NOMO-1 treated with dmso at 0.1 percent for 144 hours (cell line): ENCODE measurements at regions not wholly inside any gene's neighbourhood (a gene's known extent, or its start where the extent isn't known, plus 50 kb on each side); places are given as distances from the start of the nearest gene placed in this dataset.

Experiments
- DNase-seq: peaks from one replicate; lab custom pipeline; 2025; ENCODE audit not compliant: unreplicated experiment; lab: John Stamatoyannopoulos, UW

DNA sequence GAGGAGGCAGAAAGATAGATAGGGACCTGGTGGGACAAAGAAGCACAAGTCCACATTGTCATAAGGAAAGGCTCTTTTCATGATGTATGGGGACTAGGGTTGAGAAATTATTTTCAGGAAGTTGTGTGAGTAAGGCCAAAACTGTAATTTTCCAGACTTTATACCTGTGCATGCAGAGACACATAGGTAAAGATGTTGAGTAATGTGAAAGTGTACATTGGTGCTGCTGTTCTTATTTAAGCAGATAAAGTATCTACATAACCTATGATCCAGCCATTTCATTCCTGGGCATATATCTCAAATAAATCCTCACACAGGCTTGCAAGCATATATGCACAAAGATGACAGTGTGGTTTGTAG lies 332.2 kb downstream of the DUSP6 start:
- DNase-seq = no peak

GRCh38 chr12:89019439-89020120 lies 332.7 kb downstream of the DUSP6 start:
- DNase-seq = peak; percentile 11

DNA sequence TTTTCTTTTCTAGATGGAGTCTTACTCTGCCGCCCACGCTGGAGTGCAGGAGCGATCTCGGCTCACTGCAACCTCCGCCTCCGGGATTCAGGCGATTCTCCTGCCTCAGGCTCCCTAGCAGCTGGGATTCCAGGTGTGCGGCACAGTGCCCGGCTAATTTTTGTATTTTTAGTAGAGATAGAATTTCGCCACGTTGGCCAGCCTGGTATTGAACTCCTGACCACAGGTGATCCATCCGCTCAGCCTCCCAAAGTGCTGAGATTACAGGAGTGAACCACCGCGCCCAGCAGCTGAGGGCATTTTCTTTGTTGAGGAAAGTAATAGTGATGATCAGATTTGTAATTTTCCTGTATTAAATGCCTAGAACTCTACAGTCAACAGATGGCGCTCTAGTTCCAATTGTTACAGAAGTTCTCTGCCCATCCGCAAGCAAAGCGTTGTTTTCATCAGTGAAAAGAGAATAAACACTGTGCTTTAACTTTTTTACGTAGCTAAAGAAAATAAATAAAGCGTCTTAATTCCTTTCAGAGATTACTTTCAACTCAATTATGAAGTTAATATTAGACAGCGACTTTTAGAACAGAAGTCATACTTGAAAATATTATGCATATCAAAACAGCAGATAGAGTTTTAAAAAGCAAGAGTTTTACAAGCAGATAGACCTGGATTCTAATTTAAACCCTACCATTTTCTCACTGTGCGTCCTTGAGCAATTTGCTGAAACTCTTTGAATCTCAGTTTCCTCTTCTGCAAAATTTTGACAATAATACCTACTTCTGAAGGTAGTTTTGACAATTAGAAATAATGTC lies 335.1 kb downstream of the DUSP6 start:
- peak; percentile 27 for DNase-seq

DNA sequence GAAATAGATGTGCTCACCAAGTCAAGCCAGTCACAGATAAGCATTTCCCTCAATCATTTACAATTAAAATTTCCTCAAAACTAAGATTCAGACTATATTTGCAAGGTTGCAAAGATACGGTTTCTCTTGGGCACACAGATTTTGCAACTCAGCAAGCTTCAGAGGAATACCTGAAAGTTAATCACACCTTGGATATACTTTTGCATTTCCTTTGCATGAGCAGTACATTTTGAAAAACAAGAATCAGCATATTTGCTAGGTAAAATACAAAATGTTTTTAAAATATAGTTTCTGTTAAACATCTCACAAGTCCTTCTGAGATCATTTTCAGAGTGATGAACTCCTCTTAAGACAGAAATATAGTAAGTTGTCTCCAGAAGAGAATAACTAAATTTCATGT lies 336.9 kb downstream of the DUSP6 start:
- DNase-seq = no peak

DNA sequence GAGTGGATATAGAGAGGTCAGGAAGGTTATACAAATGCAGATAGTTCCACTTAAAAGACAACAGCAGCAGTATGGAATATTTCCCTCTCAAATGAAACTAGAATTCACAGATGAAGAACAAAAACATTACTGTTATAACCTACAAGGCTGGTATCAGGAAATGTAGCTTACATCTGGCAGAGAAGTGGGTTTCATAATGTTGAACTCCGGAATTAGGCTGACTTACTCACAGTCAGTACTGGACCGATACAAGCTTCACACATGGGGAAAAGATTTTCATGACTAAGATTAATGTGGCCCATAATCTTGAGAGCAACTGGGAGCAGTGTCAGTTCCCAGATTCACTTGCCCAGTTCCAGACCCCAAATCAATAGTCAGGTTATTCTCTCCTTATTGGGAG lies 353.9 kb downstream of the DUSP6 start:
- no peak for DNase-seq

DNA sequence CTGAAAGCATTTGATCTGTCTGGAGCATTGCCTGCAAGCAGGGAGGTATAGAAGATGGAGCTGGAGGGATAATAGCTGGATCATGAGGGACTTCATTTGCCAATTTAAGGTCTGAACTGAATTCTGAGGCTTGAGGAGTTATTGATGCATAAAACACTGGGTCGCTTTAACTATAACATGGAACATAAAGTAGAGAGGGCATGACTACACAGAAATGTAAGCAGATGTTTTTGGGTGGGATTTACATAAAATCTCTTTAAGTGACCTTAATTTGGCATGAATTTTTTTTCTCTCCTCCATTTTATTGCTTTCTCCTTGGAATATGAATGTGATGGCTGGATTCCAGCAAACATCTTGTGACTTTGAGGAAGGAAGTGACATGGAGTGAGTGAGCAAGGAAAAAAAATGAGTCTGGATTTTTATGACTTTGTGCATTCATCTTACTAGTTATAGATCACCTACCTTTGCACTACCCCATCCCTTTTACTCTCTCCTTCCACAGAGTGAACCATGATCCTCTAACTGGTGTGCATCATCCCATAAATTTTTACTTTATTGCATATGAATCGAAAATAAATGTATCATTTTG lies 356.0 kb downstream of the DUSP6 start:
- no peak for DNase-seq

DNA sequence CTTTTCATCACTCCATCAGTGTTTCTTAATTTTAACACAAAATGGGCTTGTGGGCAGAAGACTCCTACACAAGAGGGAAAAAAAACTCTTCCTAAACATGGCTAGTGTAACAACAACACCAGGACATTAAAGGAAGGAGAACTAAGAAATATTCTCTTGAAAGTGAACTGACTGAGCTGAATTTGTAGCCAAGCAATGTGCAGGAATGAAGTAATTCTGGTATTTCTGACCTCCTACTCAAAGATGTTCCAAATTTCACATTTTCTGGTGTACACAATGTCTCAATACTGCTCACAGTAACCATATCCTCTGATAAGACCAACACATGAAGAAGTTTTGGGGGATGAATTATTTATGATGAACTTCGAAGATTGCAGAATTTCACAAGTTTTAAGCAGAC lies 357.3 kb downstream of the DUSP6 start:
- DNase-seq = no peak

DNA sequence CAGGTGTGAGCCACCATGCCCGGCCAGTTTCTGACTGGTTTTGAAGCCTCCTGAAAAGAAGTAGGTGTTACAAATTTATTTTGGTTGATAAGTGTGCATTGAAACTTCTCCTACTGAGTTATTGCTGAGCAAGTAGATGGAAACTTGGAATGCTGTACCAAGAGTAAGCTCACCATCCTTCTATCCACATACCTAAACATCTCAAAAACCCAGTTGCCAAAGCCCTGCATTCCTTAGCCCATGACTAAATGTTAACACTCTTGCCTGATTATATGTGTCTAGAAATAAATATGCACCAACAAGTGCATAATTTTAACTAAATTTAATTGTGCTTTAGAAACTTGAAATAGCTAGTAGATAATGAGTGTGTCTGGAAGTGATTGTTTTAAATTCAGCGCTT lies 357.8 kb downstream of the DUSP6 start:
- no peak for DNase-seq

DNA sequence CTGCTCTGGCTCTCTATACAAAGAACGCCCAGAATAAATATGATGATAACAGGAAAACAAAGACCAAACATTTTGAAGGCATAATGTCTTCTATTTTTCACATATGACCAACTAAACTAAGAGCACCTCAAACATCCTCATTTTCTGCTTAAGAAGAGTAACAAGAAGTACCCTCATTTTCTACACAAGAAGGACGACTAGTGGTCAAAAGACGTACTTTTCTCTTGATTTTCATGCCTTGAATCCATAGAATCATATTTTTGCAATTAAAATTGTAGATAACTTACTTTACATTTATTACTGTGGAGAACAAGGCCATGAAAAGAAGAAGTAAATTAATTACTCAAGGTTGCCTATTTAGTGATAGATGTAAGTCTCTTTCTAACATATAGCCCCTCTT lies 358.6 kb downstream of the DUSP6 start:
- peak; percentile 36 for DNase-seq

- no peak for DNase-seq
These were observed 366.2 kb downstream of the DUSP6 start for GRCh38 chr12:88986056-88986455.

DNA sequence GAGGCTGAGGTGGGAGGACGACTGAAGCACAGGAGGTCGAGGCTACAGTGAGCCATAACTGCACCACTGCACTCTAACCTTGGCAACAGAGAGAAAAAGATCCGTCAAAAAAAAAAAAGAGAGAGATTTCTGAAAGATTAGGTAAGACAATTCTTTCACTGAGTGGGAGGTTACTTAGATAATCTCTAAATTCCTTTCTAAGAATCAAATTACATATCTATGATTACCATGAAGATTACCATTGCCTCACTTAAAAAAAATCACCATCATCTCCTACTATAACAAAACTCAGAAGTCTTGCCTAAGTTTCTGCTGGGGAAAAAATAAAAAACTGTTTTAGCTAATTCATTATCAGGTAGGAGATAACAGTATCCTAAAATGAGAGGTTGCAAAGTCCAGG lies 366.7 kb downstream of the DUSP6 start:
- DNase-seq = no peak

DNA sequence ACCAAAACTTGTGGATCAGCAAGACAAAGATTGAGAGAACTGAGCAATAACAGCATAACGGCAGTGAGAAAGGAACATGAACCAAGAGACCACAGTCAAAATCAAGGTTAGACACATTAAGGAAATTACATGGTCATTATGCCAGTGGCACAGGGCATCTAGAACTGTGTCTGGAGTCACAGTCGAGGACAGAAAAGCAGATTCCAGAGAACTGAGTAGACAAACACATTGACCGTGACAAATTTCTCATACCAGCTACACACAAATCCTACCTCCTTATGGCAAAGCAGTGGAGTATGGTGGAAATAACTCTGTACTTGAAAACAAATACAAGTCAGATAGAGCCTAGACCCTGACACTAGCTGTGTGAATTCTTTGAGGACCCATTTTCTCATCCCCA lies 367.3 kb downstream of the DUSP6 start:
- DNase-seq = no peak

GRCh38 chr12:88982694-88983093 lies 369.6 kb downstream of the DUSP6 start:
- no peak for DNase-seq

GRCh38 chr12:88977115-88977514 lies 375.2 kb downstream of the DUSP6 start:
- no peak for DNase-seq

- DNase-seq = no peak
These were observed 378.3 kb downstream of the DUSP6 start for GRCh38 chr12:88973998-88974397.

DNA sequence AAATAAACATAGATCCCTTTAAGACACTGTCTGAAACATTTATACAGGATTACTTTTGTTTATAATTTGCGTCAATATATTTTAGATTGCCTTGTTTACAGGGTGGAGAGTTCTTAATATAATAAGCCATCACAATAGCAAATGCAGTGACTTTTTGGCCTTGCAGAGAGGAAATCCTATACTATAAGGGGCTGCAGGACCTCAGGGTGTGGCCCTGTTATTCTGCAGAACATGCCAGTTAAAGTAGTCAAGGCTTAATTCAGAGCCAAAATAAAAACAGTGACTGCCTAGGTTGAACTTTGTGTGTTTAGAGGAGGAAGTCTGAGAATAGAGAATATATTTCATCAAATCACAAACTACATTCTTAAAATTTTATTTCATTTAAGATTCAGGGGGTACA lies 381.6 kb downstream of the DUSP6 start:
- no peak for DNase-seq

DNA sequence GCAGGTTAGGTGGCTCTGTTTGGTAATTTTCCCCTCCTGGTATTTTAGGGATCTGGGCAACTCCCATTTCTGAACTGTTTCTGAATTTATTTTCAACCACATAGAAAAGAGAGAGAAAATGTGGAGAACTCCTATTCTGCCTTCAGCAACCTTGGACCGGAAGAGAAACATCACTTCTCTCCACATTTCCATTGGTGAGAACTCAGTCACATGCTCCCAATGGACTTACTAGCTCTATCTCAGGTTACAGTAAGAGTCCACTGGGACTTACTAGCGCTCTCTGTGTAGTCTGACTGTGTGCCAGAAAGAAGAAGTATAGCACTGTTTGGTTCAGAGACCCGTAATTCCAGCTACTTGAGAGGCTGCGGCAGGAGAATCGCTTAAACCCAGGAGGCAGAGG lies 383.2 kb downstream of the DUSP6 start:
- DNase-seq = no peak

DNA sequence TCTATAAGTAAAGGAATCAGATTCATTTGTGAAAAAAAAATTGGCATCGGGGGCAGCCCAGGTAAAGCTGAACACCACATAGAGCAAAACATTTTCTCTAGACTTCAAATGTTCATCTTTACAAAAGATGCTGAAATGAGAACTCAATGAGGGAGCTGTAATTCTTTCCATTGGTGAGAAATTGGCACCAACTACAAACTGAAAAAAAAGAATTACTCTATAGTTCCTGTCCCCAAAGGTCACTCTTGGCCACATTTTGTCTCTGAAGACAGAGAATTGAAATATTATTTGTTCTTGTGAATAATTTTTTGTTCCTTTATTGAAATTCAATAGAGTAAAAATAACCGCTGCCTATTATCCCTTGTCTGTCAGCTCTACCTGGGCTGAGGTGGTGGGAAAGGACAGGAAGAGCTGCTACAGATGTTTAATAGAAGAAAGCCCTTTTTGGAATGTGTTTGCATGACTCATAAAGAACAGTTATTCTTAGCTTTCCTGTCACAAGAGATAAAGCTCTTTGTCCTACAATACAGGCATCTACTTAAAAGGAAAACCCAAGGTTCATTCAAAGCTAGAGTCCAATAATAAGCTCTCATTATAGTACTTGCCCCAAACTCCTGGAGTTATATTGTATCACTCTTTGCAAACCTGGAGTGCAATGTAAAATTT lies 380.1 kb upstream of the KITLG start:
- DNase-seq = no peak

- DNase-seq = no peak
These were observed 378.7 kb upstream of the KITLG start for GRCh38 chr12:88958946-88959345.

DNA sequence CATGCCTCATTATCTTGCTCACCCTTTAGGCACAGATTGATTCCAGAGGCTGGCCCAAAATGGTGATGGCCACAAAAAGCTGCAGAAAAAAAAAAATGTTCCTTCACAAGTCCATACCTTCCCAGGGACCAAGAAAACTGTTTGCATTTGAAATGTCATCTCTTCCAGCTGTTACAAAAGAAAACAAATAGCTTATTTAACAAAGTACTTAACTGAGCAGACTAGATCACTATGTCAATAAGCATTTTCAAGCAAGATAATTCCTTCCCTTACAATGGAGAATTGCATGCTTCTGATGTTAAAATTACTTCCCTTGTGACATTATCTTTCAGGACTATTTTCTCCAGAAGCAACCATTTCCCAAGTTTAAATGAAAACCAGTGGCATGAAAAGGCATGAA lies 377.9 kb upstream of the KITLG start:
- DNase-seq = no peak

GRCh38 chr12:88957358-88957757 lies 377.1 kb upstream of the KITLG start:
- DNase-seq = no peak

DNA sequence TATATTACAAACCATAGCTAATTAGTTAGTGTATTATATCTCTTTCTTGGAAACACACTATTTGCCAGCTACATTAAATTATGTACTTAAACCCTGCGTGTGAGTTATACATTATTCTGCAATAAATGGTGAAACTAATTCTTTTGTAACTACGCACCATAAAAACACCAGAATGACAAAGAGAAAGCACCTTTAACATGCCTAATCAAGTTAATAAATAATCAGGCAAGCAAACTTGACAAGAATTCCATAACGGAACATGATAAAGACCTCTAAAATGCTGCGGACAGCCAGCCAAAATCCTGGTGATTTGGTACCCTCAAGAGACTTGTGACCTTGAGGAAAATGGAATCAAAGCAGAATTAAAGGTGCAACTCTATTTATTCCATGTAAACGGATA lies 375.3 kb upstream of the KITLG start:
- no peak for DNase-seq
